CD4-positive, alpha-beta T cell (primary cell): ENCODE measurements at regions not wholly inside any gene's neighbourhood (a gene's known extent, or its start where the extent isn't known, plus 50 kb on each side); places are given as distances from the start of the nearest gene placed in this dataset.

Experiments used
- ATAC-seq: fragments of 200-7000 bp; cut with Tn5 transposase; one replicate; pipeline ENCODE4 v1.10.0; 2022; ENCODE audit warnings: mild to moderate bottlenecking; ENCODE audit not compliant: poor library complexity
- CTCF ChIA-PET: fragments of 350-600 bp; sonication (Branson Sonifier 250); formaldehyde crosslinking; loops from one replicate; lab custom pipeline; 2021; ENCODE audit warnings: antibody characterized with exemption, inconsistent platforms; lab: Charles Lee
- POLR2A ChIA-PET: fragments of 350-600 bp; sonication (Branson Sonifier 250); formaldehyde crosslinking; loops from one replicate; lab custom pipeline; 2021; ENCODE audit warnings: antibody characterized with exemption, inconsistent platforms; lab: Charles Lee
- DNase-seq, 14 experiments: peaks; one replicate each; pipeline ENCODE4 v3.0.0-alpha.2; 2013 to 2020; ENCODE audit warnings: mixed read lengths in 2 of 14
- H3K27ac ChIP-seq, 2 donors: one replicate each; pipeline versions ENCODE4 v1.5.1 to v1.7.0; 2013; ENCODE audit warnings: low read length in 2 of 2, low read depth in 1 of 2, mild to moderate bottlenecking in 1 of 2
- H3K27me3 ChIP-seq, 2 experiments: 1 replicate in 1 of 2; 2 replicates in 1 of 2; pipeline versions ENCODE4 v1.6.1 to v1.7.0; 2013; ENCODE audit warnings: low read length in 2 of 2, control low read depth in 1 of 2, mild to moderate bottlenecking in 1 of 2, moderate library complexity in 1 of 2; ENCODE audit not compliant: insufficient read depth in 2 of 2, control insufficient read depth in 1 of 2
- H3K36me3 ChIP-seq: one replicate; pipeline ENCODE4 v1.6.1; 2013; ENCODE audit warnings: low read length, control low read depth; ENCODE audit not compliant: insufficient read depth
- H3K4me1 ChIP-seq: one replicate; pipeline ENCODE4 v1.6.1; 2013; ENCODE audit warnings: low read length, control low read depth; ENCODE audit not compliant: insufficient read depth
- H3K4me3 ChIP-seq: one replicate; pipeline ENCODE4 v1.5.1; 2013; ENCODE audit warnings: mild to moderate bottlenecking, low read length, moderate library complexity
- H3K9me3 ChIP-seq, 2 experiments: 1 replicate in 1 of 2; 2 replicates in 1 of 2; pipeline versions ENCODE4 v1.6.1 to v1.7.0; 2013; ENCODE audit warnings: low read length in 2 of 2, mild to moderate bottlenecking in 2 of 2, control low read depth in 1 of 2, moderate library complexity in 1 of 2; ENCODE audit not compliant: control insufficient read depth in 1 of 2, insufficient read depth in 1 of 2
- H3K27ac Mint-ChIP-seq: one replicate; pipeline ENCODE4 v1.8.0; 2020; ENCODE audit warnings: mixed read lengths
- H3K27me3 Mint-ChIP-seq: one replicate; pipeline ENCODE4 v1.8.0; 2021; ENCODE audit warnings: mixed read lengths
- H3K36me3 Mint-ChIP-seq: one replicate; pipeline ENCODE4 v1.8.0; 2021; ENCODE audit warnings: low read depth, mixed read lengths
- H3K4me1 Mint-ChIP-seq: one replicate; pipeline ENCODE4 v1.8.0; 2021; ENCODE audit warnings: low read depth, mixed read lengths
- H3K4me3 Mint-ChIP-seq: one replicate; pipeline ENCODE4 v1.8.0; 2020; ENCODE audit warnings: mild to moderate bottlenecking, mixed read lengths
- H3K9me3 Mint-ChIP-seq: one replicate; pipeline ENCODE4 v1.8.0; 2020; ENCODE audit warnings: mixed read lengths
- intact Hi-C, 2 experiments: fragments of 100-400 bp; cut with DNase I in 1 of 2; cut with micrococcal nuclease in 1 of 2; formaldehyde crosslinking; loops; one replicate each; pipeline versions ENCODE4 v1.15.1 to v1.9.0; 2023 to 2025; cut with DNase I, micrococcal nuclease
- TF ChIP-seq, protein P1 (sequence below): fragments of 200-600 bp; IDR thresholded peaks from one replicate; pipeline ENCODE4 v1.8.0; 2022; ENCODE audit warnings: antibody characterized with exemption, mild to moderate bottlenecking

GRCh38 chr6:21749754-21750153, 156.2 kb downstream of the SOX4 start:
- H3K27ac ChIP-seq: no peak overlapping the region
- ChIA-PET POLR2A (no interaction called here), CTCF (interaction anchor here (1.4 kb wide), 1 partner anchor 10 kb away, joined by 3 read pairs; no protein-coding TSS in a partner anchor)
- H3K27ac Mint-ChIP-seq: no peak overlapping the region
- H3K36me3 Mint-ChIP-seq: no peaks in the 10 kb centered on the region
- no peak overlapping the region for H3K4me3 ChIP-seq
- no peaks in the 10 kb centered on the region for H3K36me3 ChIP-seq
- H3K9me3 ChIP-seq: no peaks in the 10 kb centered on the region
- H3K4me3 Mint-ChIP-seq: no peak overlapping the region
- intact Hi-C loops: no loop called here
- DNase-seq: no peak
- H3K4me1 Mint-ChIP-seq: no peaks in the 10 kb centered on the region
- ATAC-seq: no peak
- TF ChIP-seq, protein P1, sequence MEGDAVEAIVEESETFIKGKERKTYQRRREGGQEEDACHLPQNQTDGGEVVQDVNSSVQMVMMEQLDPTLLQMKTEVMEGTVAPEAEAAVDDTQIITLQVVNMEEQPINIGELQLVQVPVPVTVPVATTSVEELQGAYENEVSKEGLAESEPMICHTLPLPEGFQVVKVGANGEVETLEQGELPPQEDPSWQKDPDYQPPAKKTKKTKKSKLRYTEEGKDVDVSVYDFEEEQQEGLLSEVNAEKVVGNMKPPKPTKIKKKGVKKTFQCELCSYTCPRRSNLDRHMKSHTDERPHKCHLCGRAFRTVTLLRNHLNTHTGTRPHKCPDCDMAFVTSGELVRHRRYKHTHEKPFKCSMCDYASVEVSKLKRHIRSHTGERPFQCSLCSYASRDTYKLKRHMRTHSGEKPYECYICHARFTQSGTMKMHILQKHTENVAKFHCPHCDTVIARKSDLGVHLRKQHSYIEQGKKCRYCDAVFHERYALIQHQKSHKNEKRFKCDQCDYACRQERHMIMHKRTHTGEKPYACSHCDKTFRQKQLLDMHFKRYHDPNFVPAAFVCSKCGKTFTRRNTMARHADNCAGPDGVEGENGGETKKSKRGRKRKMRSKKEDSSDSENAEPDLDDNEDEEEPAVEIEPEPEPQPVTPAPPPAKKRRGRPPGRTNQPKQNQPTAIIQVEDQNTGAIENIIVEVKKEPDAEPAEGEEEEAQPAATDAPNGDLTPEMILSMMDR: no peak
- no peaks in the 10 kb centered on the region for H3K27me3 ChIP-seq
- no peaks in the 10 kb centered on the region for H3K4me1 ChIP-seq
- H3K9me3 Mint-ChIP-seq: no peaks in the 10 kb centered on the region
- no peaks in the 10 kb centered on the region for H3K27me3 Mint-ChIP-seq

DNA sequence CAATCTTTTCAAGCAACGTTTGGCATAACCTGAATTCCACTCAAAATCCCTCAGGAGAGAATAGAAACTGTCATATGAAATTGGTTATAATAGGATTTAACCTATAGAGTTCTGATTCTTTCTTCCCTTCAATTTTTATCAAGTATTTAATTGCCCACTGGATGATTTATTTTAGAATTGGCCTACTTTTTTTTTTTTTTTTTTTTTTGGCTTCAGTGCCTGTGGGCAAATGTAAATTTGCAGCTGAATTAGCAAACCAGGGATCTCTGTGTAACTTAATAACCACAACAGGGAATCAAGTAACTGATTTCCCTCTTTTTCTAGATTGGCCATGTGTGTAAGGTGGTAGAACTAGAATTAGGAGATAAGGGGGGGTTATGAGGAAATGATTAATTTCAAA, 157.0 kb downstream of the SOX4 start:
- Histone ChIP-seq H3K36me3 (no peaks in the 10 kb centered on the region), H3K4me1 (no peaks in the 10 kb centered on the region), H3K27me3 (no peaks in the 10 kb centered on the region), H3K27ac (no peak overlapping the region), H3K4me3 (no peak overlapping the region), H3K9me3 (no peaks in the 10 kb centered on the region)
- intact Hi-C loops: no loop called here
- TF ChIP-seq, protein P1: no peak
- Mint-ChIP-seq H3K9me3 (no peaks in the 10 kb centered on the region), H3K27ac (no peak overlapping the region), H3K36me3 (no peaks in the 10 kb centered on the region), H3K4me1 (no peaks in the 10 kb centered on the region), H3K27me3 (no peaks in the 10 kb centered on the region), H3K4me3 (no peak overlapping the region)
- POLR2A ChIA-PET: no interaction called here
- no peak for ATAC-seq
- no peak for DNase-seq
- CTCF ChIA-PET: interaction anchor here (1.4 kb wide), 1 partner anchor 9 kb away, joined by 3 read pairs; no protein-coding TSS in a partner anchor

- ATAC-seq (no peak), DNase-seq (no peak)
- Mint-ChIP-seq H3K36me3 (no peaks in the 10 kb centered on the region), H3K9me3 (no peaks in the 10 kb centered on the region), H3K27me3 (no peaks in the 10 kb centered on the region), H3K27ac (no peak overlapping the region), H3K4me1 (no peaks in the 10 kb centered on the region), H3K4me3 (no peak overlapping the region)
- H3K27ac ChIP-seq: no peak overlapping the region
- no peaks in the 10 kb centered on the region for H3K27me3 ChIP-seq
- no peaks in the 10 kb centered on the region for H3K4me1 ChIP-seq
- H3K4me3 ChIP-seq: no peak overlapping the region
- intact Hi-C loops: no loop called here
- no peaks in the 10 kb centered on the region for H3K9me3 ChIP-seq
- TF ChIP-seq, protein P1: no peak
- ChIA-PET CTCF (no interaction called here), POLR2A (no interaction called here)
- no peaks in the 10 kb centered on the region for H3K36me3 ChIP-seq
Observed at GRCh38 chr6:21751608-21752007, 158.1 kb downstream of the SOX4 start.
